HG03175 (cell line): ENCODE measurements at regions not wholly inside any gene's neighbourhood (a gene's known extent, or its start where the extent isn't known, plus 50 kb on each side); places are given as distances from the start of the nearest gene placed in this dataset.
A peak's percentile ranks its signal among the peaks of the same experiment; 100 is the strongest.
"Not testable (repeated sequence)": the region's sequence is repeated elsewhere in the genome, so short reads cannot be mapped to it uniquely, and the experiment has no call there.

Source experiments
- ATAC-seq: cut with Tn5 transposase; IDR thresholded peaks from one replicate; pipeline ENCODE4 v1.9.1; 2021; ENCODE audit warnings: mild to moderate bottlenecking, moderate library complexity; ENCODE audit not compliant: unreplicated experiment

GRCh38 chr3:59372346-59372745 is 322.5 kb upstream of the CFAP20DC start:
- ATAC-seq, result no peak

- no peak for ATAC-seq
These were observed 319.3 kb upstream of the CFAP20DC start for GRCh38 chr3:59368900-59369675.

GRCh38 chr3:59367150-59367549 is 317.3 kb upstream of the CFAP20DC start:
- no peak for ATAC-seq

- ATAC-seq, result no peak
These were observed 316.4 kb upstream of the CFAP20DC start for GRCh38 chr3:59366218-59366617.

GRCh38 chr3:59364496-59364895 is 314.7 kb upstream of the CFAP20DC start:
- no peak for ATAC-seq

GRCh38 chr3:59360312-59360711 is 310.5 kb upstream of the CFAP20DC start:
- not testable (repeated sequence) for ATAC-seq

GRCh38 chr3:59341459-59341858 is 291.6 kb upstream of the CFAP20DC start:
- no peak for ATAC-seq

- no peak for ATAC-seq
These were observed 290.0 kb upstream of the CFAP20DC start for GRCh38 chr3:59339818-59340217.

- ATAC-seq, result no peak
These were observed 289.1 kb upstream of the CFAP20DC start for GRCh38 chr3:59338934-59339333.

GRCh38 chr3:59335338-59335737 is 285.5 kb upstream of the CFAP20DC start:
- no peak for ATAC-seq

- ATAC-seq, result no peak
These were observed 284.8 kb upstream of the CFAP20DC start for GRCh38 chr3:59334585-59334984.

GRCh38 chr3:59327376-59327808 is 277.6 kb upstream of the CFAP20DC start:
- no peak for ATAC-seq

- no peak for ATAC-seq
These were observed 276.6 kb upstream of the CFAP20DC start for GRCh38 chr3:59326246-59327024.

- no peak for ATAC-seq
These were observed 272.2 kb upstream of the CFAP20DC start for GRCh38 chr3:59321881-59322540.

- no peak for ATAC-seq
These were observed 270.3 kb upstream of the CFAP20DC start for GRCh38 chr3:59320080-59320479.

- ATAC-seq, result no peak
These were observed 269.6 kb upstream of the CFAP20DC start for GRCh38 chr3:59319442-59319841.

GRCh38 chr3:59318881-59319280 is 269.1 kb upstream of the CFAP20DC start:
- no peak for ATAC-seq

- ATAC-seq, result no peak
These were observed 267.6 kb upstream of the CFAP20DC start for GRCh38 chr3:59317386-59317785.

- ATAC-seq, result no peak
These were observed 267.0 kb upstream of the CFAP20DC start for GRCh38 chr3:59316688-59317275.

- ATAC-seq, result peak; percentile 81
These were observed 263.5 kb upstream of the CFAP20DC start for GRCh38 chr3:59313365-59313764.

- ATAC-seq, result no peak
These were observed 261.4 kb upstream of the CFAP20DC start for GRCh38 chr3:59311231-59311630.
